Neural cell (in vitro differentiated cells): ENCODE measurements at regions not wholly inside any gene's neighbourhood (a gene's known extent, or its start where the extent isn't known, plus 50 kb on each side); places are given as distances from the start of the nearest gene placed in this dataset.

Experiments
- H2AFZ ChIP-seq: fragments of 200-600, 300-800 bp; sonication (generic), shearing (Covaris generic); 2 replicates; pipeline ENCODE4 v1.6.0; 2014; ENCODE audit warnings: low read depth, mild to moderate bottlenecking, antibody characterized with exemption, low read length, moderate library complexity
- H3F3A ChIP-seq: fragments of 200-600 bp; shearing (Covaris generic); 2 replicates; pipeline ENCODE4 v1.6.1; 2016; ENCODE audit warnings: mild to moderate bottlenecking, moderate library complexity, mixed read lengths, antibody characterized with exemption, low read length; ENCODE audit not compliant: insufficient read depth, poor library complexity, severe bottlenecking
- H3K27ac ChIP-seq: fragments of 200-600, 300-800 bp; sonication (generic), shearing (Covaris generic); 2 replicates; pipeline ENCODE4 v1.5.1; 2014; ENCODE audit warnings: mild to moderate bottlenecking, low read length, moderate library complexity
- H3K27me3 ChIP-seq: fragments of 300-800, 200-600 bp; sonication (generic), shearing (Covaris generic); 2 replicates; pipeline ENCODE4 v1.6.0; 2014; ENCODE audit warnings: mild to moderate bottlenecking, low read depth, low read length, moderate library complexity; ENCODE audit not compliant: insufficient read depth
- H3K36me3 ChIP-seq: fragments of 300-800, 200-600 bp; sonication (generic), shearing (Covaris generic); 2 replicates; pipeline ENCODE4 v1.5.1; 2014; ENCODE audit warnings: mild to moderate bottlenecking, antibody characterized with exemption, low read length, moderate library complexity; ENCODE audit not compliant: insufficient read depth
- H3K4me2 ChIP-seq: fragments of 300-800, 200-600 bp; sonication (generic), shearing (Covaris generic); 2 replicates; pipeline ENCODE4 v1.6.0; 2014; ENCODE audit warnings: mild to moderate bottlenecking, low read length
- H3K4me3 ChIP-seq: fragments of 300-800, 200-600 bp; sonication (generic), shearing (Covaris generic); 2 replicates; pipeline ENCODE4 v1.5.1; 2014; ENCODE audit warnings: mild to moderate bottlenecking, low read length, moderate library complexity
- H3K79me2 ChIP-seq: fragments of 200-600 bp; shearing (Covaris generic); replicated peaks from 2 replicates; pipeline ENCODE4 v1.6.0; 2014; ENCODE audit warnings: mild to moderate bottlenecking, low read length, moderate library complexity; ENCODE audit not compliant: insufficient read depth
- H3K9ac ChIP-seq: fragments of 300-800, 200-600 bp; sonication (generic), shearing (Covaris generic); 2 replicates; pipeline ENCODE4 v1.6.1; 2016; ENCODE audit warnings: mild to moderate bottlenecking, low read length, mixed read lengths
- H3K9me2 ChIP-seq: fragments of 200-600 bp; shearing (Covaris generic); 2 replicates; pipeline ENCODE4 v1.6.1; 2016; ENCODE audit warnings: mild to moderate bottlenecking, low read length, mixed read lengths; ENCODE audit not compliant: insufficient read depth
- H3K9me3 ChIP-seq: fragments of 200-600, 300-800 bp; sonication (generic), shearing (Covaris generic); 2 replicates; pipeline ENCODE4 v1.6.1; 2016; ENCODE audit warnings: mild to moderate bottlenecking, mixed run types, low read length, moderate library complexity, mixed read lengths
- H4K20me1 ChIP-seq: fragments of 200-600 bp; shearing (Covaris generic); 2 replicates; pipeline ENCODE4 v1.6.1; 2016; ENCODE audit warnings: mild to moderate bottlenecking, mixed run types; ENCODE audit not compliant: insufficient read depth
- CTCF ChIP-seq: fragments of 450-650 bp; IDR thresholded peaks from 2 replicates; pipeline ENCODE4 v1.5.1; 2014; ENCODE audit warnings: antibody characterized with exemption, mild to moderate bottlenecking, moderate library complexity; ENCODE audit not compliant: poor library complexity, severe bottlenecking
- EP300 ChIP-seq: fragments of 450-650 bp; conservative IDR thresholded peaks from 2 replicates; pipeline ENCODE4 v1.6.1; 2014; ENCODE audit warnings: antibody characterized with exemption, mild to moderate bottlenecking, moderate library complexity; ENCODE audit not compliant: poor library complexity, severe bottlenecking
- EZH2 ChIP-seq: fragments of 200-600, 300-800 bp; shearing (Covaris generic), sonication (generic); IDR thresholded peaks from 2 replicates; pipeline ENCODE4 v1.6.1; 2014; ENCODE audit warnings: antibody characterized with exemption, low read length, borderline replicate concordance, mild to moderate bottlenecking; ENCODE audit not compliant: insufficient read depth, poor library complexity, severe bottlenecking
- MXI1 ChIP-seq: fragments of 450-650 bp; conservative IDR thresholded peaks from 2 replicates; pipeline ENCODE4 v1.6.1; 2014; ENCODE audit warnings: antibody characterized with exemption, mild to moderate bottlenecking; ENCODE audit not compliant: poor library complexity, severe bottlenecking
- POLR2AphosphoS5 ChIP-seq: IDR thresholded peaks from 2 replicates; pipeline ENCODE4 v1.6.1; 2012
- RAD21 ChIP-seq: fragments of 450-650 bp; conservative IDR thresholded peaks from 2 replicates; pipeline ENCODE4 v1.6.1; 2014; ENCODE audit warnings: antibody characterized with exemption, mild to moderate bottlenecking, moderate library complexity
- REST ChIP-seq: IDR thresholded peaks from 2 replicates; pipeline ENCODE4 v1.6.1; 2012; ENCODE audit warnings: borderline replicate concordance
- SMC3 ChIP-seq: fragments of 450-650 bp; conservative IDR thresholded peaks from 2 replicates; pipeline ENCODE4 v1.6.1; 2014; ENCODE audit warnings: antibody characterized with exemption, mild to moderate bottlenecking, moderate library complexity; ENCODE audit not compliant: poor library complexity
- TAF1 ChIP-seq: IDR thresholded peaks from 2 replicates; pipeline ENCODE4 v1.6.1; 2012; ENCODE audit warnings: low read depth

GRCh38 chr17:52923658-52924057, 765.1 kb upstream of the CA10 start:
- Histone ChIP-seq H3K36me3 (no peaks in the 10 kb centered on the region), H3F3A (no peaks in the 10 kb centered on the region), H3K27me3 (no peaks in the 10 kb centered on the region), H2AFZ (no peak overlapping the region), H3K4me3 (no peak overlapping the region), H3K9me2 (no peaks in the 10 kb centered on the region), H3K79me2 (no peaks in the 10 kb centered on the region), H3K4me2 (no peak overlapping the region), H4K20me1 (no peaks in the 10 kb centered on the region), H3K9me3 (no peaks in the 10 kb centered on the region), H3K27ac (no peak overlapping the region), H3K9ac (no peak overlapping the region)
- TF ChIP-seq RAD21 (no peak), POLR2AphosphoS5 (no peak), TAF1 (no peak), CTCF (no peak), MXI1 (no peak), EZH2 (no peak), SMC3 (no peak), EP300 (no peak), REST (no peak)

- Histone ChIP-seq H3K4me3 (no peak overlapping the region), H4K20me1 (no peaks in the 10 kb centered on the region), H3K27ac (no peak overlapping the region), H3K4me2 (no peak overlapping the region), H3K36me3 (no peaks in the 10 kb centered on the region), H3K9me3 (no peaks in the 10 kb centered on the region), H3K9me2 (no peaks in the 10 kb centered on the region), H3K27me3 (no peaks in the 10 kb centered on the region), H3K79me2 (no peaks in the 10 kb centered on the region), H3F3A (no peaks in the 10 kb centered on the region), H3K9ac (no peak overlapping the region), H2AFZ (no peak overlapping the region)
- TF ChIP-seq SMC3 = no peak
- no peak for TF ChIP-seq REST
- no peak for TF ChIP-seq TAF1
- TF ChIP-seq CTCF = no peak
- no peak for TF ChIP-seq POLR2AphosphoS5
Observed at GRCh38 chr17:52899235-52899634, 740.7 kb upstream of the CA10 start.
